NB4 (cell line): ENCODE measurements at regions not wholly inside any gene's neighbourhood (a gene's known extent, or its start where the extent isn't known, plus 50 kb on each side); places are given as distances from the start of the nearest gene placed in this dataset.

Experiments
- DNase-seq: peaks from one replicate; pipeline ENCODE4 v3.0.0; 2010; ENCODE audit warnings: low read depth
- H3K4me3 ChIP-seq: one replicate; pipeline ENCODE4 v1.5.1; 2011; ENCODE audit warnings: mild to moderate bottlenecking, low read depth, low read length, moderate library complexity
- MYC ChIP-seq: IDR thresholded peaks from 2 replicates; pipeline ENCODE4 v1.6.1; 2011; ENCODE audit warnings: low read depth, low read length
- POLR2A ChIP-seq: IDR thresholded peaks from 2 replicates; pipeline ENCODE4 v1.6.1; 2011; ENCODE audit warnings: mild to moderate bottlenecking; ENCODE audit not compliant: insufficient read length; ENCODE audit errors: extremely low read depth
- TF ChIP-seq, protein P1 (sequence below): IDR thresholded peaks from one replicate; pipeline ENCODE4 v1.5.1; 2012; ENCODE audit warnings: low read depth, low read length
- TF ChIP-seq, protein P2 (sequence below): IDR thresholded peaks from 2 replicates; pipeline ENCODE4 v1.6.1; 2011; ENCODE audit warnings: low read depth, low read length

DNA sequence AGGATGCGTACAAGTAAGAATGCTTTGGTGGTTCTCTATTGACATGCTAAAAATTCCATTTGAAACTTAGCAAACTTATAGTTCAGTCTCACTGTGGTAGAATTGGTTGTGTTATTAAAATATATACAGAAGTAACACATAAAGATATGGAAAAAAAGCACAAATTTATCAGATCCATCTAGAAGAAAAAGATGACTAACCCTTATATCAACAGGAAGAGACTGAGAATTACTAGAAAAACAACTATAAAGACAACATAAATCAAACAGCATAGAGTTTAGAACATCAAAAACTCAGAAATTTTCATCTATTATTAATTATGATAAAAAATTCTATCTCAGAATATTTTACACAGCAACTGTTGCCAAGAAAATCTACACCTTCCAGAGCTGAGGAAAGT lies 491.0 kb downstream of the ETNK1 start:
- H3K4me3 ChIP-seq: no peak overlapping the region
- no peak for DNase-seq
- TF ChIP-seq POLR2A (no peak), MYC (no peak)
- TF ChIP-seq, protein P1, sequence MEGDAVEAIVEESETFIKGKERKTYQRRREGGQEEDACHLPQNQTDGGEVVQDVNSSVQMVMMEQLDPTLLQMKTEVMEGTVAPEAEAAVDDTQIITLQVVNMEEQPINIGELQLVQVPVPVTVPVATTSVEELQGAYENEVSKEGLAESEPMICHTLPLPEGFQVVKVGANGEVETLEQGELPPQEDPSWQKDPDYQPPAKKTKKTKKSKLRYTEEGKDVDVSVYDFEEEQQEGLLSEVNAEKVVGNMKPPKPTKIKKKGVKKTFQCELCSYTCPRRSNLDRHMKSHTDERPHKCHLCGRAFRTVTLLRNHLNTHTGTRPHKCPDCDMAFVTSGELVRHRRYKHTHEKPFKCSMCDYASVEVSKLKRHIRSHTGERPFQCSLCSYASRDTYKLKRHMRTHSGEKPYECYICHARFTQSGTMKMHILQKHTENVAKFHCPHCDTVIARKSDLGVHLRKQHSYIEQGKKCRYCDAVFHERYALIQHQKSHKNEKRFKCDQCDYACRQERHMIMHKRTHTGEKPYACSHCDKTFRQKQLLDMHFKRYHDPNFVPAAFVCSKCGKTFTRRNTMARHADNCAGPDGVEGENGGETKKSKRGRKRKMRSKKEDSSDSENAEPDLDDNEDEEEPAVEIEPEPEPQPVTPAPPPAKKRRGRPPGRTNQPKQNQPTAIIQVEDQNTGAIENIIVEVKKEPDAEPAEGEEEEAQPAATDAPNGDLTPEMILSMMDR: no peak
- TF ChIP-seq, protein P2, sequence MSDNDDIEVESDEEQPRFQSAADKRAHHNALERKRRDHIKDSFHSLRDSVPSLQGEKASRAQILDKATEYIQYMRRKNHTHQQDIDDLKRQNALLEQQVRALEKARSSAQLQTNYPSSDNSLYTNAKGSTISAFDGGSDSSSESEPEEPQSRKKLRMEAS: no peak

DNA sequence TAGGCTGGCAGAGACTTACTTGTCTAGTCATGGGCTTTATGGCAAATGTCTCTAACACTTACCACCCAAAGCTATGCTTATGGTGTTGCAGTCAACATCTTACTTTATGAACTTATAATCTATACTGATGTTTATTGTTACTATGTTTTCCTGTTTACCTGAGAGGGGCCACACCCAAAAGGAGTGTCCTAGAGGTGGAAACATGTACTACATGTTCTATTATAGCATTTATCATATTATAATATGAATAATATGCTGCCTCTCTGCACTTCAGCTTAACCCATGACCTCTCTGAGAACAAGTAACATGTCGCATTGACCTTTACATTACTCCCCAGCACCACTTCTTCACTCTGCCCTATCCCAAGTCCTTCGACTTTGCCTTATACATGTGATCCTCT lies 501.8 kb downstream of the ETNK1 start:
- TF ChIP-seq, protein P2: no peak
- no peak for TF ChIP-seq POLR2A
- TF ChIP-seq, protein P1: no peak
- no peak for TF ChIP-seq MYC
- DNase-seq: no peak
- H3K4me3 ChIP-seq: no peak overlapping the region

DNA sequence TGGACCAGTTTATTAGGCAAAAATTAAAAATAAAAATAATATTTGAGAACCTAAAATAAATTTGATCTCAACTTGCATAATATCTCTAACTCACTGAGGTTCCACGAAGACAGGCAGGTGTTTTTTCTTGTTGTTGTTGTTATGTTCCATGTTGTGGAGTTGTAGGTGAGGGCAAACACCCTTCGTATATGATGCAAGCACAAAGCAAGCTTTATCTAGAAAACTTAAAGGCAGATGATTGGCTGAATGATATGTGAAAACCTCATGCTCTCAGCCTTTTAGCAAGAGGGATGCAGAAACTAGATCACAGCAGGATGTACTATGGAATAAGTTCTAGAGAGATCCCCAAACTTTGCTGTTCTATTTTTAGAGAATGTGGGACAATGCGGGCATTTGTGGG lies 502.7 kb downstream of the ETNK1 start:
- H3K4me3 ChIP-seq: no peak overlapping the region
- DNase-seq: no peak
- no peak for TF ChIP-seq POLR2A
- TF ChIP-seq, protein P2: no peak
- TF ChIP-seq, protein P1: no peak

DNA sequence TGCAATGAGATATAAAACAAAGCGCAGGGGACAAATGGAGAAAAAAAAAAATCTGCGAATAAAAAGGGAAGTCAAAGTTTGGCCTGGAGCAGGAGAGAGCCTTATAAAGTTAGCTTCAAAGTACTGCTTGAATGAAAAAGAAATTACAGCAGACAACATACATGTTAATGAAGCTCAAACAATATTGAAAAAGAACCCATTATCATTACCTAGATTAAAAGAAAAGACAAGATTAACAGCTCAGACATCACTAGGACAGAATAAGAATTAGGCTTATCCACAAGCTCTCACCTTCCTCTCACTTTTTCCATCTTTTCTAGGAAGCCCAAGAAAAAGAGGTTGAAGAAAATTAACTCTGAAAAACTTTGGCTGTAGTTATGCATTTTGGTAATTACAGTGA lies 503.5 kb downstream of the ETNK1 start:
- TF ChIP-seq, protein P1: no peak
- no peak for TF ChIP-seq POLR2A
- no peak for TF ChIP-seq MYC
- TF ChIP-seq, protein P2: no peak
- no peak overlapping the region for H3K4me3 ChIP-seq
- DNase-seq: no peak

DNA sequence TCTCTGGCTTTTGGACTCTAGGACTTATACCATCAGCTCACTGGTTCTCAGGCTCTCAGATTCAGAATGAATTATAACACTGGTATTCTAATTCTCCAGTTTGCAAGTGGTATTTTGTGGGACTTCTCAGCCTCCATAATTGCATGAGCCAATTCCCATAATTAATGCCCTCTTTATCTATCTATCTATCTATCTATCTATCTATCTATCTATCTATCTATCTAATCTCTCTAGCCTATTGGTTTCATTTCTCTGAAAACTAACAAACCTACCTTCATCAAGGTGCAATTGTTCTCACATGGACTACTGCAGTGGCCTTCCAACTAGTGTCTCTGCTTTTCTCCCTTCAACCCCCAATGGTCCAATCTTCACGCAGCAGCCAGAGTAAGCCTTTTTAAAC lies 507.4 kb downstream of the ETNK1 start:
- TF ChIP-seq, protein P1: no peak
- TF ChIP-seq POLR2A (no peak), MYC (no peak)
- TF ChIP-seq, protein P2: no peak
- no peak for DNase-seq
- no peak overlapping the region for H3K4me3 ChIP-seq

DNA sequence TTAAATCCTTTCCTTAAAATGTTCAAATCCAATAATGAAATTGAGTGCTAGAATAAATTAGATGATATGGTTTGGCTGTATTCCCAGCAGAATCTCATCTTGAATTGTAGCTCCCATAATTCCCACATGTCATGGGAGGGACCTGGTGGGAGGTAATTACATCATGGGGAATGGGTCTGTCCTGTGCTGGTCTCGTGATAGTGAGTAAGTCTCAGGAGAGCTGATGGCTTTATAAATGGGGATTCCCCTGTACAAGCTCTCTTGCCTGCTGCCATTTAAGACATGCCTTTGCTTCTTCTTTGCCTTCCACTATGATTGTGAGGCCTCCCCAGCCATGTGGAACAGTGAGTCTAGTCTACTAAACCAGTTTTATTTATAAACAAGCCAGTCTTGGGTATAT lies 508.5 kb downstream of the ETNK1 start:
- TF ChIP-seq POLR2A: no peak
- TF ChIP-seq MYC: no peak
- TF ChIP-seq, protein P2: no peak
- TF ChIP-seq, protein P1: no peak
- no peak overlapping the region for H3K4me3 ChIP-seq
- no peak for DNase-seq
